ENCODE measurements at regions not wholly inside any gene's neighbourhood (a gene's known extent, or its start where the extent isn't known, plus 50 kb on each side); places are given as distances from the start of the nearest gene placed in this dataset.

GRCh38 chr3:193903512-193903817, 232.5 kb upstream of the HES1 start:
- H3K27me3 ChIP-seq = no peaks in the 10 kb centered on the region
- TF ChIP-seq CTCF (IDR thresholded peaks at IDR 0.05) (no peak), POLR2A (IDR thresholded peaks at IDR 0.05) (no peak)
- WGBS, 2 donors = 84 to 85% methylated on average over 6 to 8 of the region's 8 CpGs
- peaks cover 0 to 2% (median 0%) of the 10 kb centered on the region in 3 donors for H3K9me3 ChIP-seq
- peaks cover 0 to 13% (median 0%) of the 10 kb centered on the region in 3 donors for H3K4me1 ChIP-seq
- intact Hi-C loops (cut with DNase I) = no loop called here
- no peak overlapping the region for H3K27ac ChIP-seq
- H3K4me3 ChIP-seq = no peak overlapping the region
- no peak for DNase-seq
- no peaks in the 10 kb centered on the region for H3K36me3 ChIP-seq

DNA sequence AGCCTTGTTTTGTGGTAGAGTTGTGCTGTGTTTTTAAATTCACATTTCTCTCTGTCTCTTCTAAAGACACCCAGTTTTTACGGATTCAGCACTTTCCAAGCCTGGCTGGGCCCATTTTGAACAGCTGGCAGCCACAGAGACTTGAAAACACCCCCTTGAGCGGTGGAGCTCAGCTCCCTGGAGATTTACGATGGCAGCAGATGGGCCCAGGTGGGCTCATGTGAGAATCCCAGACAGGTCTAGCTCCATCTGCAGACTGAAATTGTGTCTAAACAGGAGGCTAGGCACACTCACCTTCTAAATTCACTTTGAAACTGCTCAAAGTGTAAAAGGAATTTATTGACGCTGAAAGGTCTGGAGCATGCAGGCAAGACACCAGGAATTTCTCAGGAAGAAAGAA, 232.0 kb upstream of the HES1 start:
- H3K36me3 ChIP-seq = no peaks in the 10 kb centered on the region
- H3K9me3 ChIP-seq = peaks cover 0 to 6% (median 0%) of the 10 kb centered on the region in 3 donors
- no peak for DNase-seq
- peaks cover 0 to 13% (median 0%) of the 10 kb centered on the region in 3 donors for H3K4me1 ChIP-seq
- 88 to 96% methylated on average over 1 to 4 of the region's 4 CpGs for WGBS, 2 donors
- H3K27me3 ChIP-seq = no peaks in the 10 kb centered on the region
- no peak overlapping the region for H3K4me3 ChIP-seq
- TF ChIP-seq POLR2A (IDR thresholded peaks at IDR 0.05) (no peak), CTCF (IDR thresholded peaks at IDR 0.05) (no peak)
- no peak overlapping the region for H3K27ac ChIP-seq
- intact Hi-C loops (cut with DNase I) = no loop called here

GRCh38 chr3:193905541-193906396, 230.2 kb upstream of the HES1 start:
- intact Hi-C loops (cut with DNase I) = no loop called here
- Histone ChIP-seq H3K9me3 (peaks cover 0 to 6% (median 0%) of the 10 kb centered on the region in 3 donors), H3K36me3 (no peaks in the 10 kb centered on the region), H3K27ac (peak overlapping the region in 1 of 4 donors; percentile 9), H3K4me3 (no peak overlapping the region), H3K4me1 (peaks cover 0 to 21% (median 2%) of the 10 kb centered on the region in 3 donors), H3K27me3 (no peaks in the 10 kb centered on the region)
- 83 to 85% methylated on average over 14 of the region's 14 CpGs for WGBS, 2 donors
- TF ChIP-seq CTCF (IDR thresholded peaks at IDR 0.05) (no peak), POLR2A (IDR thresholded peaks at IDR 0.05) (no peak)
- no peak for DNase-seq

DNA sequence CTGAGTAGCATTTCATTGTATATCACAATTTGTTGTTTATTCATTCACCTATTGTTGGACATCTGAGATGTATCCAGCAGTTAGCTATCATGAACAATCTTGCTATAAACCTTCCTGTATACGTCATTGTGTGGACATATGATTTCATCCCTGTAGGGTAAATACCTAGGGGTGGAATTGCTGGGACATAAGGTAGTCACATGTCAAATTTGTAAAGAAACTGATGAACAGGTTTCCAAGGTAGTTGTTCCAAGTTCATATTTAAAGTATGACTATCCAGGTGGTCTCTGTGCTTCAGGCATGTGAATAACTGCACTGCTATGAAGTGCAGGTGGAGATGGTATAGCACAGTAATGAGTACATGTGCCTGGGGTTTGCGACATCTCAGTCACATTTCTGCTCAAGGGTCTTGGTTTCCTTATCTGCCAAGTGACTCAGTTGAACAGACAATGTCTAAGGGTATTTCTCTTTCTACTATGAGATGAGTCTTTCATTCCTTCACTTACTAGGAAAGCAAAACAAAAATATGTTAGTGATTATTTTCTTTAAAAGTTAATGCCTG, 229.0 kb upstream of the HES1 start:
- Histone ChIP-seq H3K9me3 (peaks cover 0 to 6% (median 0%) of the 10 kb centered on the region in 3 donors), H3K4me1 (peaks cover 0 to 30% (median 5%) of the 10 kb centered on the region in 3 donors), H3K36me3 (no peaks in the 10 kb centered on the region), H3K27me3 (no peaks in the 10 kb centered on the region), H3K27ac (no peak overlapping the region), H3K4me3 (no peak overlapping the region)
- WGBS, 2 donors = 71 to 94% methylated on average over 2 of the region's 2 CpGs
- intact Hi-C loops (cut with DNase I) = no loop called here
- no peak for DNase-seq
- TF ChIP-seq POLR2A (IDR thresholded peaks at IDR 0.05) = no peak

DNA sequence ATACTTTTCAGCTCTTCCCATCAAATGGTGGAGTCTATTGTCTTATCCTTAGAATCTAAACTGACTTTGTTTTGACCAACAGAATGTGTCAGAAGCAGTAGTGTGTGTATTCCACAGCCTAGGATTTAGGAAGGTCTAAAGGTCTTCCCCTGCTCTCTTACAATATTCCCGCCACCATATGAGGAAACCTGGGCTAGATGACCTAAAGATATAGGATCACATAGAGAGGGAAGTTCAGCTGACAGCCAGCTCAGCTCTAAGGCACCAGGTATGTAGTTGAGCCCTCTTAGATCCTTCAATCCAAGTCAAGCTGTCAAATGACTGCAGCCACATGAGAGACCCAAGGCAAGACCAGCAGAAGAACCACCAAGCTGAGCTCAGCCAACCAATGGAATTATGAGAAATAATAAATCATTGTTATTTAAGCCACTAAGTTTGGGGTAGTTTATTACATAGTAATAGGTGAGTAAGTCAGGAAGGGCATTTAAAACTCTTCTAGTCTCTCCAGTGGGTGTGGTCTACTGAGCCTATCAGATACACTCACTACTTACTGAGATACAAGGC, 227.7 kb upstream of the HES1 start:
- DNase-seq = no peak
- Histone ChIP-seq H3K4me3 (no peak overlapping the region), H3K27me3 (no peaks in the 10 kb centered on the region), H3K9me3 (peaks cover 0 to 6% (median 0%) of the 10 kb centered on the region in 3 donors), H3K27ac (no peak overlapping the region), H3K4me1 (peaks cover 0 to 26% (median 5%) of the 10 kb centered on the region in 3 donors), H3K36me3 (no peaks in the 10 kb centered on the region)
- intact Hi-C loops (cut with DNase I) = no loop called here
- WGBS, 2 donors = 100% methylated on average over 1 of the region's 1 CpG
- TF ChIP-seq CTCF (IDR thresholded peaks at IDR 0.05) = no peak
- no peak for TF ChIP-seq POLR2A (IDR thresholded peaks at IDR 0.05)

Data from esophagus squamous epithelium (tissue), 5 donors.